ENCODE measurements at regions not wholly inside any gene's neighbourhood (a gene's known extent, or its start where the extent isn't known, plus 50 kb on each side); places are given as distances from the start of the nearest gene placed in this dataset.

DNA sequence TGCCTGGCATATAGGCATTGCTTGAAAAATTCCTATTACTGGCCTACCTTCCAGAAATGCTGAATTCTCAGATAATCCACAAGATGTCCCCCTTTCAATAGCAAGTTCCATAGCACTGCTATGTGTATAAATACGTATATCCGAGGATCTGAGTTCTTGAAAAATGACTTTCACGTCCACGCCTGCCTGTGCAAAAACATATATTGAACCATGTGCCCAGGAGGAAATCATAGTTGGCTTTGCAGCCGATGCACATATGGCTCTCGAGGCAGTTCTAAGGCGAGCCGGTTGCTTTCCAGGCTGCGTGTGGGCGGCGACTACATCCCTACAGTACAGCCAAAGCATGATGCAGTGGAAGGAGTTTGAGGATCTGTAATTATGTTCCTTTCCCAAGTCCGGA, 55.4 kb upstream of the ESX1 start:
- WGBS, 2 donors (ENCODE audit: low coverage in 1 of 2), result 0 to 20% methylated on average over 2 to 3 of the region's 12 CpGs
- Histone ChIP-seq H3K27me3 (no peaks in the 10 kb centered on the region), H3K36me3 (no peaks in the 10 kb centered on the region), H3K9me3 (no peaks in the 10 kb centered on the region), H3K27ac (no peak overlapping the region), H3K4me3 (peak overlapping the region in 1 of 2 donors; percentile 12), H3K4me1 (no peaks in the 10 kb centered on the region)
- TF ChIP-seq CTCF (IDR thresholded peaks at IDR 0.05), result no peak
- no peak for TF ChIP-seq POLR2AphosphoS5 (IDR thresholded peaks at IDR 0.05)
- TF ChIP-seq POLR2A (IDR thresholded peaks at IDR 0.05), result no peak
- TF ChIP-seq EP300 (IDR thresholded peaks at IDR 0.05), result no peak
- ATAC-seq, result no peak

- no peak for ATAC-seq
- WGBS, 2 donors (ENCODE audit: low coverage in 1 of 2), result 86% methylated on average over 1 of the region's 5 CpGs; no CpG with 5 or more reads in 1 of the 2 donors
- no peak for TF ChIP-seq POLR2A (IDR thresholded peaks at IDR 0.05)
- no peak for TF ChIP-seq CTCF (IDR thresholded peaks at IDR 0.05)
- TF ChIP-seq EP300 (IDR thresholded peaks at IDR 0.05), result no peak
- TF ChIP-seq POLR2AphosphoS5 (IDR thresholded peaks at IDR 0.05), result no peak
Observed at GRCh38 chrX:104309169-104309568, 54.4 kb upstream of the ESX1 start.

DNA sequence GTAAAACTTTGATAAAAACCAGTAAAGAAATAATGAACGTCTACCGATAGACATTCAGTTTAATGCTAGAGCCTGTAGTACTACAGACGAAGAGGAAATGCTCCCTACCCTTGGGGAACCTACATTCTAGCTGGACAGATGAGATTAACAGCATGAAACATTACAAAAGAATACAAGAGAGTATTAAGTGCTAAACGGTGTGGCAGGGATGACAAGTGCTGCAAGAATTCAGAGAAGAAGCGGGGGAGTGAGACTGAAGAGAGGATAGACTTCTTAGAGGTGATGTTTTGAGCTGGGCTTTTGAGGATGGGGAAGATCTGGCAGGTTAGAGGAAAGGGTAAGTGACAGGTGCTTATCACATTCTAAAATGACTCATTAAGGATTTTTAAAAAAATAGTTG, 52.6 kb upstream of the ESX1 start:
- Histone ChIP-seq H3K36me3 (no peaks in the 10 kb centered on the region), H3K9me3 (no peaks in the 10 kb centered on the region), H3K4me3 (no peak overlapping the region), H3K4me1 (no peaks in the 10 kb centered on the region), H3K27me3 (no peaks in the 10 kb centered on the region), H3K27ac (no peak overlapping the region)
- 42 to 55% methylated on average over 5 of the region's 5 CpGs for WGBS, 2 donors (ENCODE audit: low coverage in 1 of 2)
- TF ChIP-seq CTCF (IDR thresholded peaks at IDR 0.05), result no peak
- TF ChIP-seq EP300 (IDR thresholded peaks at IDR 0.05), result no peak
- no peak for TF ChIP-seq POLR2AphosphoS5 (IDR thresholded peaks at IDR 0.05)
- no peak for TF ChIP-seq POLR2A (IDR thresholded peaks at IDR 0.05)
- ATAC-seq, result no peak

More at GRCh38 chrX:104309169-104309568, 54.4 kb upstream of the ESX1 start:
- H3K27ac ChIP-seq, result no peak overlapping the region
- H3K4me1 ChIP-seq, result no peaks in the 10 kb centered on the region
- no peaks in the 10 kb centered on the region for H3K9me3 ChIP-seq
- H3K27me3 ChIP-seq, result no peaks in the 10 kb centered on the region
- H3K36me3 ChIP-seq, result no peaks in the 10 kb centered on the region
- no peak overlapping the region for H3K4me3 ChIP-seq

DNA sequence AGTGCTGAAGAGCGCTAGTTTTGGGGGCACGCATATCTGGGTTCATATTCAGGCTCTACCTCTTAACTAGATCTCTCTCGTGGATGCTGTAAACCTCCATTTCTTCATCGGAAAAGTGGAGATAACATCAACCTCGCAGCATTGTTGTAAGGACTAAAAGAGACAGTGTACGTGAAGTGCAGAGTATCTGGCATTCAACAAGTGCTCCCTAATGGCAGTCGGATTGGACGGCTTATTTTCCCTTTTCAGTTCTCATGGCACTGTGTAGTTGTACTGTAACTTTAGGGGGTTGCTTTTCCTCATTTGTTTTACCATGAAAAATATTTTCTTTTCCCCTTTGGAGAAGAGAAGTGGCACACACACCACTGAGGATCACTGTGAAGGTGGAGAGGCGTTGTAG, 51.4 kb upstream of the ESX1 start:
- no peaks in the 10 kb centered on the region for H3K4me1 ChIP-seq
- H3K9me3 ChIP-seq, result no peaks in the 10 kb centered on the region
- no peak overlapping the region for H3K4me3 ChIP-seq
- H3K27me3 ChIP-seq, result no peaks in the 10 kb centered on the region
- no peak overlapping the region for H3K27ac ChIP-seq
- TF ChIP-seq CTCF (IDR thresholded peaks at IDR 0.05) (no peak), POLR2AphosphoS5 (IDR thresholded peaks at IDR 0.05) (no peak), EP300 (IDR thresholded peaks at IDR 0.05) (no peak), POLR2A (IDR thresholded peaks at IDR 0.05) (no peak)
- 75 to 78% methylated on average over 2 to 8 of the region's 9 CpGs for WGBS, 2 donors (ENCODE audit: low coverage in 1 of 2)
- ATAC-seq, result no peak
- H3K36me3 ChIP-seq, result no peaks in the 10 kb centered on the region

Data from gastroesophageal sphincter (tissue), 4 donors.